Activated naive CD8-positive, alpha-beta T cell treated with anti-CD3 and anti-CD28 coated beads, Interleukin-2, amount 50 U/mL, for 24 hours (primary cell): ENCODE measurements at regions not wholly inside any gene's neighbourhood (a gene's known extent, or its start where the extent isn't known, plus 50 kb on each side); places are given as distances from the start of the nearest gene placed in this dataset.
A peak's percentile ranks its signal among the peaks of the same experiment; 100 is the strongest.
"Not testable (repeated sequence)": the region's sequence is repeated elsewhere in the genome, so short reads cannot be mapped to it uniquely, and the experiment has no call there.

Experiments
- ATAC-seq: fragments of 150-1000 bp; cut with Tn5 transposase; one replicate; pipeline ENCODE4 v1.10.0; 2021
- DNase-seq: peaks from one replicate; pipeline ENCODE4 v3.0.0; 2021
- H3K27ac Mint-ChIP-seq: one replicate; pipeline ENCODE4 v1.8.0; 2021; ENCODE audit warnings: mild to moderate bottlenecking, mixed read lengths
- H3K27me3 Mint-ChIP-seq: one replicate; pipeline ENCODE4 v1.8.0; 2021; ENCODE audit warnings: mixed read lengths
- H3K36me3 Mint-ChIP-seq: one replicate; pipeline ENCODE4 v1.8.0; 2021; ENCODE audit warnings: low read depth, mixed read lengths
- H3K4me1 Mint-ChIP-seq: one replicate; pipeline ENCODE4 v1.8.0; 2021; ENCODE audit warnings: mixed read lengths
- H3K4me3 Mint-ChIP-seq: one replicate; pipeline ENCODE4 v1.8.0; 2021; ENCODE audit warnings: mild to moderate bottlenecking, moderate library complexity, mixed read lengths
- H3K9me3 Mint-ChIP-seq: one replicate; pipeline ENCODE4 v1.8.0; 2021; ENCODE audit warnings: mixed read lengths

DNA sequence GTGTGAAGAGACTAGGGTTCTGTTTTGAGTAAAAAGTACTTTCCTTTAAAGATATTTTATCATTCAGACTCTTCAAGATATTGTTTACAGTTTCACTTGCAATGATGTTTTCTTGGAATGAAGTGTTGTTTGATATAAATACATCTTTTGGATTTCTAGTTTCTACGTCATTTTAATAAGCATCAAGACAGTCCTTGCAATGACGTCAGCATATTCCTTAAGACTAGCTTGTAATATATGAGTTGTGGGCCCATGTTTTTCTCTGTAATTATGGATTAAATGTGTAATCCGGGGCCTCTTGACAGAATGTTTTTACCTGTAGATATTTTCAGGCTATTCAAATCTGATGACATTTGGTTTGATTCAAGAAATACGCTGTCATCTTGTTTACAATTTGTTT is 66.1 kb downstream of the RBMX2 start:
- no peaks in the 10 kb centered on the region for H3K9me3 Mint-ChIP-seq
- H3K36me3 Mint-ChIP-seq = no peaks in the 10 kb centered on the region
- no peak overlapping the region for H3K4me3 Mint-ChIP-seq
- no peak overlapping the region for H3K27ac Mint-ChIP-seq
- DNase-seq (no peak), ATAC-seq (no peak)
- H3K4me1 Mint-ChIP-seq = no peaks in the 10 kb centered on the region
- H3K27me3 Mint-ChIP-seq = no peaks in the 10 kb centered on the region

GRCh38 chrX:130468395-130468923 is 66.7 kb downstream of the RBMX2 start:
- no peaks in the 10 kb centered on the region for H3K36me3 Mint-ChIP-seq
- no peak for ATAC-seq
- DNase-seq = no peak
- no peaks in the 10 kb centered on the region for H3K9me3 Mint-ChIP-seq
- no peaks in the 10 kb centered on the region for H3K27me3 Mint-ChIP-seq
- no peak overlapping the region for H3K27ac Mint-ChIP-seq
- H3K4me3 Mint-ChIP-seq = no peak overlapping the region
- H3K4me1 Mint-ChIP-seq = no peaks in the 10 kb centered on the region

DNA sequence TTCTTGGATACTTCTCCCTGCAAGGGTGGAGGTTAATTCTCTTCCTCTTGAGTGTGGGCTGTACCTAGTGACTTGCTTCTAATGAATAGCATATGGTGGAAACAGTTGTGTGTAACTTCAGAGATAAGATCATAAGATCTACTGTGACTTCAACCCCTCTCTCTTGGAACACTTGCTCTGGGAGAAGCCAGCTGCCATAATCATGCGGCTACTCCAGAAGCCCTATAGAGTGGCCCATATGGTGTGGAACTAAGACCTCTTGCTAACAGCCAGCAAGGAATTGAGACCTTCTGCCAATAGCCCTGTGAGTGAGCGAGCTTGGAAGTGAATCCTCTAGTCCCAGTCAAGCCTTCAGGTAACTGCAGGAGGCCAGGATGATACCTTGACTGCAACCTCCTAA is 81.1 kb downstream of the RBMX2 start:
- no peak for ATAC-seq

GRCh38 chrX:130485870-130486269 is 84.1 kb downstream of the RBMX2 start:
- no peaks in the 10 kb centered on the region for H3K27me3 Mint-ChIP-seq
- H3K27ac Mint-ChIP-seq = no peak overlapping the region
- H3K4me1 Mint-ChIP-seq = no peaks in the 10 kb centered on the region
- DNase-seq = no peak
- ATAC-seq = no peak
- H3K9me3 Mint-ChIP-seq = no peaks in the 10 kb centered on the region
- no peak overlapping the region for H3K4me3 Mint-ChIP-seq
- H3K36me3 Mint-ChIP-seq = no peaks in the 10 kb centered on the region

More for the DNA sequence above, 81.1 kb downstream of the RBMX2 start:
- no peaks in the 10 kb centered on the region for H3K9me3 Mint-ChIP-seq
- H3K36me3 Mint-ChIP-seq = no peaks in the 10 kb centered on the region
- H3K27ac Mint-ChIP-seq = no peak overlapping the region
- H3K4me3 Mint-ChIP-seq = no peak overlapping the region
- no peaks in the 10 kb centered on the region for H3K4me1 Mint-ChIP-seq
- H3K27me3 Mint-ChIP-seq = no peaks in the 10 kb centered on the region
- no peak for DNase-seq

DNA sequence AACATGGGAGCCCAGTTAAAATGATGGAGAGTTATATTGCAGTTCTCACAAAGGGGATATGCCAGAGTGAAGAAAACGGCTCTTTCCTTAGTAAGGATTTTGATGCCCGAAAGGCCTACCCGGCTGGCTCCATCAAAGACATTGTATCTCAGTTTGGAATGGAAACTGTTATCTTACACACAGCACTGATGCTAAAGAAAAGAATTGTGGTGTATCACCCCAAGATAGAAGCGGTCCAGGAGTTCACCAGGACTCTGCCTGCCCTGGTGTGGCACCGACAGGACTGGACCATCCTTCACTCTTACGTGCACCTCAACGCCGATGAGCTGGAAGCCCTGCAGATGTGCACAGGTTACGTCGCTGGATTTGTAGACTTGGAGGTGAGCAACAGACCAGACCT is 93.7 kb downstream of the RBMX2 start:
- not testable (repeated sequence) for H3K27ac Mint-ChIP-seq, ATAC-seq, DNase-seq, H3K36me3 Mint-ChIP-seq, H3K9me3 Mint-ChIP-seq, H3K27me3 Mint-ChIP-seq, H3K4me3 Mint-ChIP-seq, H3K4me1 Mint-ChIP-seq

GRCh38 chrX:130497531-130497930 is 95.7 kb downstream of the RBMX2 start:
- no peak overlapping the region for H3K27ac Mint-ChIP-seq
- no peaks in the 10 kb centered on the region for H3K36me3 Mint-ChIP-seq
- H3K9me3 Mint-ChIP-seq = no peaks in the 10 kb centered on the region
- no peak overlapping the region for H3K4me3 Mint-ChIP-seq
- ATAC-seq (no peak), DNase-seq (no peak)
- H3K4me1 Mint-ChIP-seq = no peaks in the 10 kb centered on the region
- no peaks in the 10 kb centered on the region for H3K27me3 Mint-ChIP-seq

DNA sequence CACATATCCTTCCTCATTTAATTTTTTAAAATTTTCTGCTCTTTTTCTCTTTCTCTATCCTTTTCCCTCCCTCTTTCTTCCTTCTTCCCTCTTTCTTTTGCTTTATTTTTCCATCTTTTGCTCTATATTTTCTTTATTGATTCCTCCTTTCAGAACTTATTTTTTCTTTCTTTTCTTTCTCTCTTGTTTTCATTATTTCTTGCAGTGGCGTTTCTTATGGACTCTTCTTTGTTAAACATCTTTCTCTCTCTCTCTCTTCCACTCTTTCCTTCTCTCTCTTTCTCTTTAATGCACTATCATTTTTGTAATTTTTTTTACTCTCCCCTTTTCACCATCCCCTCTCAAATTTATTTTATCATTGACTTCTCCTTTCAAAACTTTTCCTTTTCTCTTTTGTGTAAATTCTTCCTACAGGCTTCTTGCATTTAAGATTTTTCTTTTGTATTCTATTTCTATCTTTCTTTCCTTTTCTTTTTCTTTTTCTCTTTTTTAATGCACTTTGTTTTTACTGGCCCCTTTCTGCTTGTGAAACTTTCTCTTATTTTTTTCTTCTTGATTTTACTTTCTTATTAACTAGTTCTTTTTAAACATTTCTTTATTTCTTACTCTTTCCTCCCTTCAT is 97.0 kb downstream of the RBMX2 start:
- no peak overlapping the region for H3K27ac Mint-ChIP-seq

GRCh38 chrX:130502016-130502570 is 100.3 kb downstream of the RBMX2 start:
- H3K36me3 Mint-ChIP-seq = no peaks in the 10 kb centered on the region

More for the DNA sequence above, 97.0 kb downstream of the RBMX2 start:
- Mint-ChIP-seq H3K4me1 (no peaks in the 10 kb centered on the region), H3K4me3 (no peak overlapping the region), H3K9me3 (no peaks in the 10 kb centered on the region), H3K27me3 (no peaks in the 10 kb centered on the region), H3K36me3 (no peaks in the 10 kb centered on the region)
- no peak for ATAC-seq
- DNase-seq = no peak

DNA sequence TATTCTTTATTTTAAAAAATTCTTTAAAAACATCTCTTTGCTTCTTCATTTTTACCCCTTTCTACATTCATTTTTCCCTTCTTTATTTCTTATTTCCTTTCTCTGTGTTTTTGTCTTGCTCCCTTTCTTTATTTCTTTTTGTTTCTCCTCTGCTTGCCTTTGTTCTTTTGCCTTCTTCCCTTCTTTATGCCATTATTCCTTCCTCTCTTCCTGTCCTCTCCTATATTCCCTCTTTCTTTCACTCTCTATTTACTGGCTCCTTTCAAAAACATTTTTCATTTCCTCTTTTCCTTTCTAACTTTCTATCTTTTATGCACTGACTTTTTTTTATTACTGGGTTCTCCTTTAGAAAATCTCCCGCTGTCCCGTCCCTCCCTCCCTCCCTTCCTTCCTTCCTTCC is 102.2 kb downstream of the RBMX2 start:
- H3K36me3 Mint-ChIP-seq = no peaks in the 10 kb centered on the region
- H3K9me3 Mint-ChIP-seq = no peaks in the 10 kb centered on the region
- ATAC-seq = no peak
- H3K4me3 Mint-ChIP-seq = no peak overlapping the region
- no peak overlapping the region for H3K27ac Mint-ChIP-seq
- DNase-seq = no peak
- H3K27me3 Mint-ChIP-seq = peaks cover 2% of the 10 kb centered on the region
- no peaks in the 10 kb centered on the region for H3K4me1 Mint-ChIP-seq

More at GRCh38 chrX:130502016-130502570, 100.3 kb downstream of the RBMX2 start:
- H3K9me3 Mint-ChIP-seq = no peaks in the 10 kb centered on the region
- H3K4me1 Mint-ChIP-seq = no peaks in the 10 kb centered on the region
- peaks cover 2% of the 10 kb centered on the region for H3K27me3 Mint-ChIP-seq
- ATAC-seq = no peak
- no peak for DNase-seq
- H3K27ac Mint-ChIP-seq = no peak overlapping the region
- H3K4me3 Mint-ChIP-seq = no peak overlapping the region

- Mint-ChIP-seq H3K4me3 (no peak overlapping the region), H3K9me3 (no peaks in the 10 kb centered on the region), H3K27ac (no peak overlapping the region), H3K4me1 (no peaks in the 10 kb centered on the region), H3K27me3 (peaks cover 2% of the 10 kb centered on the region), H3K36me3 (no peaks in the 10 kb centered on the region)
- DNase-seq (no peak), ATAC-seq (no peak)
Measured at GRCh38 chrX:130507015-130507414, 105.2 kb downstream of the RBMX2 start.

- H3K27me3 Mint-ChIP-seq = peaks cover 11% of the 10 kb centered on the region
- H3K4me1 Mint-ChIP-seq, H3K36me3 Mint-ChIP-seq, H3K9me3 Mint-ChIP-seq, H3K4me3 Mint-ChIP-seq, DNase-seq, H3K27ac Mint-ChIP-seq, ATAC-seq: not testable (repeated sequence)
Measured at GRCh38 chrX:130512534-130512933, 110.7 kb downstream of the RBMX2 start.

DNA sequence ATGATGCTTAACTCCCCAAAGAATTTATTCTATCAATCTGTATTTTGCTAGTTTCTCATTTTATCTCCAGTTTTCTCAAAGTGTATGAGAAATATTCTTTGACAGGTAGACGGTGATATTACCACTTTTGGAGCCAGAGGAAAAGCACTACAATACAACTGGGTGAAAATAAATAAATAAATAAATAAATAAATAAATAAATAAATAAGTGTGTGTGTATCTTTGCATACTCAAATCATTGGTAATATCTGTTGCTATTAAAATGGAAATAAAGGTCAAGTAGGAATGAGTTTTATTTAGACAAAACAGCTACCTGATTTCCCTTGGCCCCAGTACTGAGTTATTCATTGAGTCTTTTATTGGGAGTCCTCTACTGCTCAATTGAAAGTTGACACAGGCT is 114.3 kb downstream of the RBMX2 start:
- Mint-ChIP-seq H3K4me1 (no peaks in the 10 kb centered on the region), H3K36me3 (peaks cover 2% of the 10 kb centered on the region), H3K4me3 (no peak overlapping the region), H3K9me3 (peaks cover 4% of the 10 kb centered on the region), H3K27ac (no peak overlapping the region), H3K27me3 (peaks cover 11% of the 10 kb centered on the region)
- DNase-seq = no peak
- no peak for ATAC-seq

DNA sequence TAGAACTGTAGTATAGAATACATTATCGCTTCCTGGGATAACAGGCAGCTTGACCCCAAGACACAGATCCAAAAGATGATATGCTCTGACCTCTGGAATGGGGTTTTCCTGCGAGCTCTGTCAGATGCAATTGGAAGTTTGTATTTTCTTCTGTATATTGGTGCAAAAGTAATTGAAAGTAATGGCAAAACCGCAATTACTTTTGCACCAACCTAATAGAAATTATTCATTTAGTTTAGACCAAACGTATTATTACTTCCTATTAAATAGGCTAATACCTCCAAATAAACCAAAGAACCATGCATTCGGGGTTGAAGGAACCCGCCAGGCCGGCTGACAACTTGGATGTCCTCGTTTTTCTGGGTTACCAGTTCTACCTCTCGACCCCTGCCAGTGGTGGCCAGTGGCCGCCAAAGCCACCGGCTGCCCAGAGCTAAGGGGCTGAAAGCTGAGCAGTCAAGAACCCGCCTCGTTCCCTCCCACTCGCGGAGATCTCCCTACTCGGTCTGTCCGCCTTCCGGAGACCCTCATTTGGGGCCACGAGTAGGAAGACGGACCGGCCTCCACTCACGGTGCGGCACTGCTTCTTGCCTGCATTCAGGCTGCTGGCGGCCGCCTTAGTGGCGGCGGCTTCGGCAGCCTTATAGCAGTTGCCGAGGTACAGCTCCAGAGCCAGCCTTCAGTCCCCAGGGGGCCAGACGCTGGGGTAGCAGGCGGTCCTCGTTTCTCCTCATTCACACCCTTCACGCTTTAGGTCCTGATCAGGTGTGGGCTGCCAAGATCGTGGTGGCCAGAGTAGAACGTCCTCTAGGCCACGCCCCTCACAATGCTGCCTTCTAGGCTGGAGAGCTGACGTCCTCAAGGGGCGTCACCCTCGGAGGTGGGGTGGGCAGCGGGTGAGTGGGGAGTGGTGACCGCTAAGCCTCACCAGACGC is 121.9 kb downstream of the RBMX2 start:
- H3K4me3 Mint-ChIP-seq = no peak overlapping the region
- DNase-seq = peak; percentile 2
- no peak for ATAC-seq
- no peak overlapping the region for H3K27ac Mint-ChIP-seq
- H3K9me3 Mint-ChIP-seq = no peaks in the 10 kb centered on the region
- no peaks in the 10 kb centered on the region for H3K36me3 Mint-ChIP-seq
- H3K4me1 Mint-ChIP-seq = peaks cover 2% of the 10 kb centered on the region
- H3K27me3 Mint-ChIP-seq = peaks cover 5% of the 10 kb centered on the region

DNA sequence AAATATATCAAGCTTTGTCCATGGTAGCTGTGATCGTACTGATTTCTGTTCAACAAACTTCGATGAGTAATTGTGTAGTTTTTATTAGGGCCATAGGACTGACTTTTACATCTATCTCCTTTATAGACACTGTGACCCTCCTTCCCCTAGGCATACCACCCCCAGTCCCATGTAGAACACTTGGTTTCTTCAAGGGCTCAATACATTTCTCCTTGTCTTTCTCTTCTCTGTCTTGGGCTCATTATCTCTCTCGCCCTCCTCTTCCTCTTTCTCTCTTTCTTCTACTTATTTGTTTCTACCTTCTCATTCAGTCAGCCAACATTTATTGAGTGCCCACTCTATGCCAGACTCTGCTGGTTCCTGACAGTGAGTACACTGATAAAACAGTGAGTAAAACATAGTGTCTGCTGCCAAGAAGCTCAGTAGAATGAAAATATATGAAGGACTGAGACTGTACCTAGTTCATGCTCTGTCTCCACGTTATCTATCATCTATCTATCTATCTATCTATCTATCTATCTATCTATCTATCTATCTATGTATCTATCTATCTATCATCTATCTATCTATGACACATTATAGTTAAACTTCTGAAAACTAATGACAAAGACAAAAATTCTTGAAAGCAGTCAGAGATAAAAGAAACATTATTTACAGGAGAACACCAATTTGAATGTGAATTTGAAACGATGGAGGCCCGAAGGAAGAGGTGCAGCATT is 122.8 kb downstream of the RBMX2 start:
- no peaks in the 10 kb centered on the region for H3K36me3 Mint-ChIP-seq
- no peak overlapping the region for H3K4me3 Mint-ChIP-seq
- no peaks in the 10 kb centered on the region for H3K9me3 Mint-ChIP-seq
- no peak overlapping the region for H3K27ac Mint-ChIP-seq
- DNase-seq = no peak
- ATAC-seq = no peak
- peaks cover 5% of the 10 kb centered on the region for H3K27me3 Mint-ChIP-seq
- peaks cover 2% of the 10 kb centered on the region for H3K4me1 Mint-ChIP-seq
